ENCODE measurements at regions not wholly inside any gene's neighbourhood (a gene's known extent, or its start where the extent isn't known, plus 50 kb on each side); places are given as distances from the start of the nearest gene placed in this dataset.

DNA sequence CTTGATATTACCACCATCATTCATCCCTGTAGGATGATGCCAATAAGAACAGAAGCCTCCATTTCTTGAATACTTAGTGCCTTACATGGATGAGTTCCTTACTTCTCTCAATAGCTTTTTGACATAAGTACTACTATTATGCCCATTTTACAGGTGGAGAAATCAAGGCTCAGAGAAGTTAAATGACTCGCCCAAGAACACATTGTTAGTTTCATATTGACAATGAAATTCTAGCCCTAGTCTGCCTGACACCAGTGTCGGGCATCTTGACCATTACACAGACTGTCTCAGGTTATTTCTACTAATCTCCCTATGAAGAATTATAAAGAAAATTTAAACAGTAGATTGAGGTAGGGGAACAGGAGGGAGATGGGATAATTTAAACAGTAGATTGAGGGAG is 52.5 kb upstream of the ARL8B start:
- FAIRE-seq (no peak), DNase-seq (ENCODE audit: low read depth) (no peak)
- Histone ChIP-seq H4K20me1 (ENCODE audit: insufficient read depth, low read length) (no peaks in the 10 kb centered on the region), H3K27me3 (ENCODE audit: insufficient read depth, low read length) (no peaks in the 10 kb centered on the region), H3K4me1 (ENCODE audit: insufficient read depth, low read length) (peaks cover 8% of the 10 kb centered on the region), H3K4me2 (ENCODE audit: low read length) (no peak overlapping the region), H3K9ac (ENCODE audit: low read length) (no peak overlapping the region), H2AFZ (ENCODE audit: low read depth, low read length) (no peak overlapping the region), H3K27ac (ENCODE audit: low read depth, low read length) (no peak overlapping the region), H3K9me3 (ENCODE audit: insufficient read depth, low read depth, low read length) (no peaks in the 10 kb centered on the region), H3K36me3 (ENCODE audit: insufficient read depth, low read length) (no peaks in the 10 kb centered on the region), H3K79me2 (ENCODE audit: insufficient read depth, low read length) (no peaks in the 10 kb centered on the region), H3K4me3 (ENCODE audit: insufficient read depth, low read depth, low read length) (no peak overlapping the region)
- Mint-ChIP-seq H3K27me3 (ENCODE audit: low read depth, unreplicated experiment) (peaks cover 32% of the 10 kb centered on the region), H3K27ac (ENCODE audit: unreplicated experiment) (no peak overlapping the region), H3K4me3 (ENCODE audit: unreplicated experiment) (no peak overlapping the region), H3K9me3 (ENCODE audit: unreplicated experiment) (peaks cover 2% of the 10 kb centered on the region), H3K4me1 (ENCODE audit: low read depth, unreplicated experiment) (no peaks in the 10 kb centered on the region), H3K36me3 (ENCODE audit: low read depth, unreplicated experiment) (no peaks in the 10 kb centered on the region)
- TF ChIP-seq, protein P1, sequence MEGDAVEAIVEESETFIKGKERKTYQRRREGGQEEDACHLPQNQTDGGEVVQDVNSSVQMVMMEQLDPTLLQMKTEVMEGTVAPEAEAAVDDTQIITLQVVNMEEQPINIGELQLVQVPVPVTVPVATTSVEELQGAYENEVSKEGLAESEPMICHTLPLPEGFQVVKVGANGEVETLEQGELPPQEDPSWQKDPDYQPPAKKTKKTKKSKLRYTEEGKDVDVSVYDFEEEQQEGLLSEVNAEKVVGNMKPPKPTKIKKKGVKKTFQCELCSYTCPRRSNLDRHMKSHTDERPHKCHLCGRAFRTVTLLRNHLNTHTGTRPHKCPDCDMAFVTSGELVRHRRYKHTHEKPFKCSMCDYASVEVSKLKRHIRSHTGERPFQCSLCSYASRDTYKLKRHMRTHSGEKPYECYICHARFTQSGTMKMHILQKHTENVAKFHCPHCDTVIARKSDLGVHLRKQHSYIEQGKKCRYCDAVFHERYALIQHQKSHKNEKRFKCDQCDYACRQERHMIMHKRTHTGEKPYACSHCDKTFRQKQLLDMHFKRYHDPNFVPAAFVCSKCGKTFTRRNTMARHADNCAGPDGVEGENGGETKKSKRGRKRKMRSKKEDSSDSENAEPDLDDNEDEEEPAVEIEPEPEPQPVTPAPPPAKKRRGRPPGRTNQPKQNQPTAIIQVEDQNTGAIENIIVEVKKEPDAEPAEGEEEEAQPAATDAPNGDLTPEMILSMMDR (IDR thresholded peaks at IDR 0.05; ENCODE audit: insufficient read depth, low read depth, low read length) = no peak

DNA sequence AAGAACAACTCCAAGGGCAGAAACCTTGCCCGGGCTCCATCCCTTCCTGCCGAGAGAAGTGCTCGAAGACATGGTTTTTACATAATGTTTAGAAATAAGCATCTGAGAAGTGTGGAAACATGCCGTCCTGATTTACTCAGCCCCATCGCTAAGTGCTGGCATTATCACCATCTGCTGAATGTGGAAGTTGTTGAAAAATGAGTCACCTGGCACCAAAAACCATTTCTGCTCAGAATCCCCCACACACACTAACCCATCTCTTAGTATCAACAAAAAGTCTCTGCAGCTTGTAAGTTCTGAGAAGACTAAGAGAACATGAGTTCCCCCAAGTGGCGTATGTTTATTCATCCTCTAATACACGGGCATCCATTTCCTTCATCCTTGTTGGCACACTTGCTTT is 51.0 kb upstream of the ARL8B start:
- Mint-ChIP-seq H3K36me3 (ENCODE audit: low read depth, unreplicated experiment) (no peaks in the 10 kb centered on the region), H3K4me3 (ENCODE audit: unreplicated experiment) (no peak overlapping the region), H3K4me1 (ENCODE audit: low read depth, unreplicated experiment) (no peaks in the 10 kb centered on the region), H3K27ac (ENCODE audit: unreplicated experiment) (no peak overlapping the region), H3K9me3 (ENCODE audit: unreplicated experiment) (no peaks in the 10 kb centered on the region), H3K27me3 (ENCODE audit: low read depth, unreplicated experiment) (peaks cover 32% of the 10 kb centered on the region)
- Histone ChIP-seq H3K4me3 (ENCODE audit: insufficient read depth, low read depth, low read length) (no peak overlapping the region), H3K9me3 (ENCODE audit: insufficient read depth, low read depth, low read length) (no peaks in the 10 kb centered on the region), H3K79me2 (ENCODE audit: insufficient read depth, low read length) (no peaks in the 10 kb centered on the region), H3K4me2 (ENCODE audit: low read length) (peak overlapping the region; percentile 57), H3K27me3 (ENCODE audit: insufficient read depth, low read length) (no peaks in the 10 kb centered on the region), H3K36me3 (ENCODE audit: insufficient read depth, low read length) (no peaks in the 10 kb centered on the region), H3K27ac (ENCODE audit: low read depth, low read length) (no peak overlapping the region), H3K9ac (ENCODE audit: low read length) (no peak overlapping the region), H2AFZ (ENCODE audit: low read depth, low read length) (peak overlapping the region; percentile 64), H4K20me1 (ENCODE audit: insufficient read depth, low read length) (no peaks in the 10 kb centered on the region), H3K4me1 (ENCODE audit: insufficient read depth, low read length) (peaks cover 8% of the 10 kb centered on the region)
- DNase-seq (ENCODE audit: low read depth) (peak; percentile 82), FAIRE-seq (no peak)
- TF ChIP-seq EZH2 (IDR thresholded peaks at IDR 0.05; ENCODE audit: insufficient read depth, low read length) = no peak
- TF ChIP-seq, protein P1 (IDR thresholded peaks at IDR 0.05; ENCODE audit: insufficient read depth, low read depth, low read length) = no peak

DNA sequence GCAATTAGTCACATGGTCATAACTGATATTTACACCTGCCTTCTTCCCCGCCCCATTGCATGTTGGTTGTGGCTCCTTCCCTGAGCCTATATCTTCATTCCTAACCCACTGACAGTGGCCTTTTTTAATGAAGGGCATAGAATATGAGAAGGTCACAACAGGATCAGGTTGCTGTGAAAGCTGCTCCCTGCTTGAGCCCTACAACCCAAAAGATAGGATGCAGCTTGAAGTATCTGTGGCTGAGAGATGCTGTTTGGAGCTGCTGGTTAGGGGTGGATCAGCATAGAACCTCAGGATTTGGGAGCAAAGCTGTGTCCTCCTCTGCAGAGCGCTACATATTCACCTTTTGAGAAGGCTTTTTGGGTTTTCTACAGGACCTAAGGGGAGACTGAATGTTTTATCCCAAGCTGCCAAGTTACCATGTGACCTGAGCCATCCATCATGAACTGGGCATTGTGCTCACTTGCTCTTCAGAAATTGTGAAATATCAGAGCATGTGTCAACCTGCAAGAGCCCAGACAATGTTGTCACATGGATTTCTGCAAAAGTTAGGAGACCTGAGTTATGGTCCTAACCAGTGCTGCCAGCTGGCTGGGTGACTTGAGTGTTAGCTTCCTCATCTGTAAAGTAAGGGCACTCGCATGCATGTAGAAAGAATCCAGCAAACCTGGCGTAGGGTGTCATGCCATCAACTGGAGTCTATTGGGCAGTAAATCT is 49.8 kb upstream of the ARL8B start:
- Mint-ChIP-seq H3K4me1 (ENCODE audit: low read depth, unreplicated experiment) (no peaks in the 10 kb centered on the region), H3K9me3 (ENCODE audit: unreplicated experiment) (no peaks in the 10 kb centered on the region), H3K27ac (ENCODE audit: unreplicated experiment) (no peak overlapping the region), H3K27me3 (ENCODE audit: low read depth, unreplicated experiment) (peaks cover 32% of the 10 kb centered on the region), H3K36me3 (ENCODE audit: low read depth, unreplicated experiment) (no peaks in the 10 kb centered on the region), H3K4me3 (ENCODE audit: unreplicated experiment) (no peak overlapping the region)
- Histone ChIP-seq H3K4me2 (ENCODE audit: low read length) (no peak overlapping the region), H4K20me1 (ENCODE audit: insufficient read depth, low read length) (no peaks in the 10 kb centered on the region), H3K4me1 (ENCODE audit: insufficient read depth, low read length) (peaks cover 8% of the 10 kb centered on the region), H3K9ac (ENCODE audit: low read length) (no peak overlapping the region), H3K9me3 (ENCODE audit: insufficient read depth, low read depth, low read length) (no peaks in the 10 kb centered on the region), H2AFZ (ENCODE audit: low read depth, low read length) (no peak overlapping the region), H3K36me3 (ENCODE audit: insufficient read depth, low read length) (no peaks in the 10 kb centered on the region), H3K27ac (ENCODE audit: low read depth, low read length) (no peak overlapping the region), H3K79me2 (ENCODE audit: insufficient read depth, low read length) (no peaks in the 10 kb centered on the region), H3K27me3 (ENCODE audit: insufficient read depth, low read length) (no peaks in the 10 kb centered on the region), H3K4me3 (ENCODE audit: insufficient read depth, low read depth, low read length) (no peak overlapping the region)
- TF ChIP-seq EZH2 (IDR thresholded peaks at IDR 0.05; ENCODE audit: insufficient read depth, low read length) = no peak
- TF ChIP-seq, protein P1 (IDR thresholded peaks at IDR 0.05; ENCODE audit: insufficient read depth, low read depth, low read length) = no peak
- no peak for FAIRE-seq
- no peak for DNase-seq (ENCODE audit: low read depth)
